HepG2 (cell line): ENCODE measurements at regions not wholly inside any gene's neighbourhood (a gene's known extent, or its start where the extent isn't known, plus 50 kb on each side); places are given as distances from the start of the nearest gene placed in this dataset.

Experiments used
- CHD2 ChIP-seq: IDR thresholded peaks from 2 replicates; pipeline ENCODE4 v1.6.1; 2011; ENCODE audit warnings: low read depth, low read length, improper control_type of control experiment
- POLR2A ChIP-seq, 2 experiments: IDR thresholded peaks; 2 replicates each; pipeline ENCODE4 v1.6.1; 2011; ENCODE audit warnings: low read depth in 2 of 2, low read length in 2 of 2, mild to moderate bottlenecking in 1 of 2, moderate library complexity in 1 of 2; ENCODE audit not compliant: insufficient read depth in 1 of 2
- ZNF713 ChIP-seq: sonication (generic); formaldehyde crosslinking; IDR thresholded peaks from 2 replicates; pipeline ENCODE4 v1.4.0; 2020; ENCODE audit warnings: mild to moderate bottlenecking, missing genetic modification reagents

- TF ChIP-seq ZNF713 (CRISPR knock-in tag) (no peak), POLR2A (IDR thresholded peaks at IDR 0.05; ENCODE audit: insufficient read depth in 1 of 2, low read depth in 2 of 2, low read length in 2 of 2) (no peak), CHD2 (no peak)
Measured at GRCh38 chr2:14690926-14691325, 58.4 kb downstream of the LRATD1 start.
